Parathyroid adenoma (tissue), 2 donors: ENCODE measurements at regions not wholly inside any gene's neighbourhood (a gene's known extent, or its start where the extent isn't known, plus 50 kb on each side); places are given as distances from the start of the nearest gene placed in this dataset.
"Not testable (repeated sequence)": the region's sequence is repeated elsewhere in the genome, so short reads cannot be mapped to it uniquely, and the experiment has no call there.

Experiments
- H2AFZ ChIP-seq: fragments of 300-600 bp; sonication (generic); one replicate; pipeline ENCODE4 v1.7.0; 2017; ENCODE audit warnings: antibody characterized with exemption, mild to moderate bottlenecking
- H3K27ac ChIP-seq: fragments of 300-600 bp; sonication (generic); one replicate; pipeline ENCODE4 v1.7.0; 2017
- H3K27me3 ChIP-seq: fragments of 300-600 bp; sonication (generic); one replicate; pipeline ENCODE4 v1.7.0; 2017; ENCODE audit warnings: low read length; ENCODE audit not compliant: control insufficient read depth, insufficient read depth
- H3K36me3 ChIP-seq: fragments of 300-600 bp; sonication (generic); one replicate; pipeline ENCODE4 v1.7.0; 2017; ENCODE audit warnings: low read length; ENCODE audit not compliant: control insufficient read depth, insufficient read depth
- H3K4me1 ChIP-seq: fragments of 300-600 bp; sonication (generic); one replicate; pipeline ENCODE4 v1.7.0; 2017; ENCODE audit warnings: control low read depth
- H3K4me2 ChIP-seq: fragments of 300-600 bp; sonication (generic); one replicate; pipeline ENCODE4 v1.7.0; 2017; ENCODE audit warnings: low read length
- H3K4me3 ChIP-seq: fragments of 300-600 bp; sonication (generic); one replicate; pipeline ENCODE4 v1.7.0; 2017; ENCODE audit warnings: low read depth, low read length
- H3K79me2 ChIP-seq: fragments of 300-600 bp; sonication (generic); one replicate; pipeline ENCODE4 v1.7.0; 2017; ENCODE audit warnings: control low read depth
- H3K9ac ChIP-seq: fragments of 300-600 bp; sonication (generic); one replicate; pipeline ENCODE4 v1.7.0; 2017; ENCODE audit warnings: mild to moderate bottlenecking
- H3K9me3 ChIP-seq: fragments of 300-600 bp; sonication (generic); one replicate; pipeline ENCODE4 v1.7.0; 2017; ENCODE audit warnings: low read length; ENCODE audit not compliant: control insufficient read depth
- CTCF ChIP-seq: fragments of 300-600 bp; sonication (generic); IDR thresholded peaks from one replicate; pipeline ENCODE4 v1.7.0; 2017; ENCODE audit warnings: antibody characterized with exemption, mild to moderate bottlenecking
- donor health status: primary hyperparathyroidism.

DNA sequence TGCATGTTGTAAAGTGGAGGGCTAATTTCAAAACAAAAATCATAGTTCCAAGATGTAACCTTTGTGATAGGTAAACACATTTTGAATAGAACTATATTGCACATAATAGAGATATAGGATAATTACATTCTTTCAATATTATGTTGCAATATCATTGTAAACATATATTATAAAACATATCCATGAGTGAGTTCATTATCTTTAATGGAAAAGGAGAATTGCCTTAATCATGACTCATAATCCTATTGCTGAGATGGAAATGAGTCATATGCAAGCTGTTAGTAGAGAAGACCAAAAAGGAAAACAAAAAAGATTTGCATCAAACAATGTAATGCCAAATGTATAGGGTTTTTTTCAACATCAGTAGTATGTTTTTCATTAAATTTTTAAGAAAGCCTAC lies 73.7 kb upstream of the WDR44 start:
- Histone ChIP-seq H3K4me3 (no peak overlapping the region), H2AFZ (no peak overlapping the region), H3K79me2 (no peaks in the 10 kb centered on the region), H3K36me3 (no peaks in the 10 kb centered on the region), H3K4me2 (no peak overlapping the region), H3K9ac (no peak overlapping the region), H3K4me1 (no peaks in the 10 kb centered on the region), H3K9me3 (no peaks in the 10 kb centered on the region), H3K27ac (no peak overlapping the region), H3K27me3 (no peaks in the 10 kb centered on the region)
- TF ChIP-seq CTCF, result no peak

- H3K9ac ChIP-seq, result no peak overlapping the region
- no peak overlapping the region for H3K4me3 ChIP-seq
- H3K36me3 ChIP-seq, result no peaks in the 10 kb centered on the region
- no peaks in the 10 kb centered on the region for H3K9me3 ChIP-seq
- no peaks in the 10 kb centered on the region for H3K4me1 ChIP-seq
- no peak overlapping the region for H3K4me2 ChIP-seq
- TF ChIP-seq CTCF, result no peak
- no peak overlapping the region for H2AFZ ChIP-seq
- H3K79me2 ChIP-seq, result no peaks in the 10 kb centered on the region
- H3K27me3 ChIP-seq, result no peaks in the 10 kb centered on the region
- H3K27ac ChIP-seq, result no peak overlapping the region
These were observed 59.7 kb upstream of the WDR44 start for GRCh38 chrX:118286066-118286762.

GRCh38 chrX:118295818-118296217 lies 50.1 kb upstream of the WDR44 start:
- H3K79me2 ChIP-seq, H3K36me3 ChIP-seq, H3K27ac ChIP-seq, H3K4me3 ChIP-seq, H3K4me1 ChIP-seq, H3K27me3 ChIP-seq, H3K9ac ChIP-seq, H3K4me2 ChIP-seq, H2AFZ ChIP-seq, H3K9me3 ChIP-seq: not testable (repeated sequence)
